Astrocyte (in vitro differentiated cells and primary cell): ENCODE measurements at regions not wholly inside any gene's neighbourhood (a gene's known extent, or its start where the extent isn't known, plus 50 kb on each side); places are given as distances from the start of the nearest gene placed in this dataset.

Experiments used
- DNase-seq: peaks from one replicate; pipeline ENCODE4 v3.0.0-alpha.2; 2010; ENCODE audit warnings: low read depth
- FAIRE-seq: peaks from 2 replicates; lab custom pipeline; 2011; peaks lifted over from hg19 to GRCh38; lab: Jason Lieb, UNC
- H2AFZ ChIP-seq: 2 replicates; pipeline ENCODE4 v1.6.0; 2012; ENCODE audit warnings: low read depth, low read length, inconsistent platforms
- H3K27ac ChIP-seq: 2 replicates; pipeline ENCODE4 v1.5.1; 2011; ENCODE audit warnings: low read depth, low read length, inconsistent platforms
- H3K27me3 ChIP-seq: 2 replicates; pipeline ENCODE4 v1.6.0; 2011; ENCODE audit warnings: low read length, inconsistent platforms; ENCODE audit not compliant: insufficient read depth
- H3K36me3 ChIP-seq: 2 replicates; pipeline ENCODE4 v1.5.1; 2011; ENCODE audit warnings: low read length, inconsistent platforms; ENCODE audit not compliant: insufficient read depth
- H3K4me1 ChIP-seq: 2 replicates; pipeline ENCODE4 v1.5.1; 2011; ENCODE audit warnings: low read length, inconsistent platforms; ENCODE audit not compliant: insufficient read depth
- H3K4me2 ChIP-seq: 2 replicates; pipeline ENCODE4 v1.6.0; 2012; ENCODE audit warnings: low read length, inconsistent platforms
- H3K4me3 ChIP-seq: 2 replicates; pipeline ENCODE4 v1.5.1; 2011; ENCODE audit warnings: low read depth, mild to moderate bottlenecking, low read length, inconsistent platforms; ENCODE audit not compliant: insufficient read depth
- H3K79me2 ChIP-seq: 2 replicates; pipeline ENCODE4 v1.6.0; 2012; ENCODE audit warnings: mild to moderate bottlenecking, low read length, inconsistent platforms; ENCODE audit not compliant: insufficient read depth
- H3K9ac ChIP-seq: 2 replicates; pipeline ENCODE4 v1.6.0; 2012; ENCODE audit warnings: mild to moderate bottlenecking, low read length, inconsistent platforms
- H3K9me3 ChIP-seq: 2 replicates; pipeline ENCODE4 v1.5.1; 2012; ENCODE audit warnings: low read depth, mild to moderate bottlenecking, low read length, inconsistent platforms; ENCODE audit not compliant: insufficient read depth
- H4K20me1 ChIP-seq: 2 replicates; pipeline ENCODE4 v1.6.0; 2012; ENCODE audit warnings: low read length, inconsistent platforms; ENCODE audit not compliant: insufficient read depth
- H3K27ac Mint-ChIP-seq: one replicate; pipeline ENCODE4 v1.8.0; 2021; ENCODE audit warnings: mild to moderate bottlenecking, mixed read lengths; ENCODE audit not compliant: unreplicated experiment
- H3K27me3 Mint-ChIP-seq: one replicate; pipeline ENCODE4 v1.8.0; 2021; ENCODE audit warnings: low read depth, mixed read lengths; ENCODE audit not compliant: unreplicated experiment
- H3K36me3 Mint-ChIP-seq: one replicate; pipeline ENCODE4 v1.8.0; 2021; ENCODE audit warnings: low read depth, mixed read lengths; ENCODE audit not compliant: unreplicated experiment
- H3K4me1 Mint-ChIP-seq: one replicate; pipeline ENCODE4 v1.8.0; 2021; ENCODE audit warnings: low read depth, mixed read lengths; ENCODE audit not compliant: unreplicated experiment
- H3K4me3 Mint-ChIP-seq: one replicate; pipeline ENCODE4 v1.8.0; 2021; ENCODE audit warnings: mild to moderate bottlenecking, moderate library complexity, mixed read lengths; ENCODE audit not compliant: unreplicated experiment
- H3K9me3 Mint-ChIP-seq: one replicate; pipeline ENCODE4 v1.8.0; 2021; ENCODE audit warnings: mild to moderate bottlenecking, mixed read lengths; ENCODE audit not compliant: unreplicated experiment
- EZH2 ChIP-seq: IDR thresholded peaks from 2 replicates; pipeline ENCODE4 v1.6.1; 2012; ENCODE audit warnings: mild to moderate bottlenecking, low read length, inconsistent platforms; ENCODE audit not compliant: insufficient read depth
- TF ChIP-seq, protein P1 (sequence below): IDR thresholded peaks from 2 replicates; pipeline ENCODE4 v1.5.1; 2011; ENCODE audit warnings: low read depth, mild to moderate bottlenecking, inconsistent platforms, low read length, moderate library complexity; ENCODE audit not compliant: insufficient read depth

- TF ChIP-seq EZH2 = no peak
- TF ChIP-seq, protein P1, sequence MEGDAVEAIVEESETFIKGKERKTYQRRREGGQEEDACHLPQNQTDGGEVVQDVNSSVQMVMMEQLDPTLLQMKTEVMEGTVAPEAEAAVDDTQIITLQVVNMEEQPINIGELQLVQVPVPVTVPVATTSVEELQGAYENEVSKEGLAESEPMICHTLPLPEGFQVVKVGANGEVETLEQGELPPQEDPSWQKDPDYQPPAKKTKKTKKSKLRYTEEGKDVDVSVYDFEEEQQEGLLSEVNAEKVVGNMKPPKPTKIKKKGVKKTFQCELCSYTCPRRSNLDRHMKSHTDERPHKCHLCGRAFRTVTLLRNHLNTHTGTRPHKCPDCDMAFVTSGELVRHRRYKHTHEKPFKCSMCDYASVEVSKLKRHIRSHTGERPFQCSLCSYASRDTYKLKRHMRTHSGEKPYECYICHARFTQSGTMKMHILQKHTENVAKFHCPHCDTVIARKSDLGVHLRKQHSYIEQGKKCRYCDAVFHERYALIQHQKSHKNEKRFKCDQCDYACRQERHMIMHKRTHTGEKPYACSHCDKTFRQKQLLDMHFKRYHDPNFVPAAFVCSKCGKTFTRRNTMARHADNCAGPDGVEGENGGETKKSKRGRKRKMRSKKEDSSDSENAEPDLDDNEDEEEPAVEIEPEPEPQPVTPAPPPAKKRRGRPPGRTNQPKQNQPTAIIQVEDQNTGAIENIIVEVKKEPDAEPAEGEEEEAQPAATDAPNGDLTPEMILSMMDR = no peak
- H4K20me1 ChIP-seq = no peaks in the 10 kb centered on the region
- H3K4me1 ChIP-seq = no peaks in the 10 kb centered on the region
- Mint-ChIP-seq H3K27ac (no peak overlapping the region), H3K9me3 (no peaks in the 10 kb centered on the region), H3K4me1 (no peaks in the 10 kb centered on the region), H3K36me3 (no peaks in the 10 kb centered on the region), H3K27me3 (no peaks in the 10 kb centered on the region), H3K4me3 (no peak overlapping the region)
- no peak overlapping the region for H2AFZ ChIP-seq
- H3K4me2 ChIP-seq = no peak overlapping the region
- no peaks in the 10 kb centered on the region for H3K36me3 ChIP-seq
- no peak overlapping the region for H3K4me3 ChIP-seq
- H3K27ac ChIP-seq = no peak overlapping the region
- no peak for FAIRE-seq
- H3K27me3 ChIP-seq = no peaks in the 10 kb centered on the region
- DNase-seq = no peak
- no peaks in the 10 kb centered on the region for H3K79me2 ChIP-seq
- no peak overlapping the region for H3K9ac ChIP-seq
- H3K9me3 ChIP-seq = no peaks in the 10 kb centered on the region
Measured at GRCh38 chr6:92568541-92568940, 850.8 kb downstream of the EPHA7 start.

DNA sequence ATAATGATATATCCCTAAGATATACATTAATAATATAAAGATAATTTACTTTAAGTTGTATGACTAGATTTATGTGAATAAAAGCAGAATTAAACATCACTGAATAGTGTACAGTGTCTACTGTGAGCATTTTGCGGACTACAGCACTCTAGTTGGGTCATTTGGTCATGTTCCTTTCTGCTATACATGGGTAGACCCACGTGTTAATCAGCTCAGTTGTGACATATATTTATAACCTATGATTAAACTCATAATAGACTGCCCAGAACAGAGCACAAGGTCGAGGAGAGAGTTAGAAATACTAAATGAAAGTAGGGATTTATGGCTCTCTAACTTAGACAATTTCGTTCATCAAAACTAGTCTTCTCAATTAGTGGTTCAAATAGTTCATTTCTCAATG, 852.7 kb downstream of the EPHA7 start:
- no peak overlapping the region for H3K4me3 ChIP-seq
- DNase-seq = no peak
- no peaks in the 10 kb centered on the region for H3K36me3 ChIP-seq
- no peaks in the 10 kb centered on the region for H3K4me1 ChIP-seq
- H3K4me2 ChIP-seq = no peak overlapping the region
- no peak overlapping the region for H2AFZ ChIP-seq
- H3K9ac ChIP-seq = no peak overlapping the region
- H3K9me3 Mint-ChIP-seq = no peaks in the 10 kb centered on the region
- H3K4me3 Mint-ChIP-seq = no peak overlapping the region
- peaks cover 4% of the 10 kb centered on the region for H3K4me1 Mint-ChIP-seq
- no peak overlapping the region for H3K27ac ChIP-seq
- no peaks in the 10 kb centered on the region for H3K79me2 ChIP-seq
- no peaks in the 10 kb centered on the region for H3K9me3 ChIP-seq
- H3K36me3 Mint-ChIP-seq = no peaks in the 10 kb centered on the region
- no peak overlapping the region for H3K27ac Mint-ChIP-seq
- no peaks in the 10 kb centered on the region for H4K20me1 ChIP-seq
- H3K27me3 ChIP-seq = no peaks in the 10 kb centered on the region
- no peak for TF ChIP-seq EZH2
- TF ChIP-seq, protein P1 = no peak
- no peak for FAIRE-seq
- no peaks in the 10 kb centered on the region for H3K27me3 Mint-ChIP-seq

DNA sequence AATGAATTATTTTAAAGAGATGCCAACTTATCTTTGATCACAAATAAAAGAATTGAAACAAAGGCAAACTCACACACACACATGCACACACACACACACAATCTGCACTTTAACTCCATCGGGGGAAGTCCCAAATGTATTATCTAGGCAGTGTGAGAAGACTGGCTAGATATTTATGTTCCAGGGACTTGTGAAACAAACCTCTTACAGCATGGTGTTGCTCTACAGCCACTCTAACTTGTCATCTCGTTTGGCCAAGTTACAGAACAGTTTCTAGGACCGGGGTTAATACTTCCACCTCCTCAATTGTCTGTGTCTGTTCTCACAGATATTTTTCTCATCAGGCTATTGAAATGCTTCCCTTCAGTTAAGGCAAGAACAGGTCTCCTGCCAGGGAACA, 855.0 kb downstream of the EPHA7 start:
- no peaks in the 10 kb centered on the region for H4K20me1 ChIP-seq
- FAIRE-seq (no peak), DNase-seq (no peak)
- no peak overlapping the region for H2AFZ ChIP-seq
- H3K27ac ChIP-seq = no peak overlapping the region
- H3K36me3 ChIP-seq = no peaks in the 10 kb centered on the region
- no peaks in the 10 kb centered on the region for H3K27me3 ChIP-seq
- no peak overlapping the region for H3K4me3 ChIP-seq
- H3K4me1 ChIP-seq = no peaks in the 10 kb centered on the region
- Mint-ChIP-seq H3K27me3 (no peaks in the 10 kb centered on the region), H3K9me3 (no peaks in the 10 kb centered on the region), H3K4me3 (no peak overlapping the region), H3K27ac (no peak overlapping the region), H3K4me1 (peaks cover 4% of the 10 kb centered on the region), H3K36me3 (no peaks in the 10 kb centered on the region)
- H3K9me3 ChIP-seq = no peaks in the 10 kb centered on the region
- TF ChIP-seq, protein P1 = no peak
- no peak for TF ChIP-seq EZH2
- no peak overlapping the region for H3K4me2 ChIP-seq
- H3K9ac ChIP-seq = no peak overlapping the region
- no peaks in the 10 kb centered on the region for H3K79me2 ChIP-seq
